DOHH2 (cell line): ENCODE measurements at regions not wholly inside any gene's neighbourhood (a gene's known extent, or its start where the extent isn't known, plus 50 kb on each side); places are given as distances from the start of the nearest gene placed in this dataset.

Source experiments
- H3F3A ChIP-seq: fragments of 200-600 bp; sonication (generic), shearing (Covaris generic); 2 replicates; pipeline ENCODE4 v1.6.0; 2016; ENCODE audit warnings: antibody characterized with exemption, mild to moderate bottlenecking; ENCODE audit not compliant: control insufficient read depth, insufficient read depth
- H3K27ac ChIP-seq: fragments of 200-600 bp; sonication (generic); 2 replicates; pipeline ENCODE4 v1.5.1; 2014; ENCODE audit warnings: low read depth, mild to moderate bottlenecking, low read length, moderate library complexity
- H3K27me3 ChIP-seq: fragments of 200-600 bp; sonication (generic); 2 replicates; pipeline ENCODE4 v1.6.1; 2014; ENCODE audit warnings: mild to moderate bottlenecking, low read length, mixed read lengths; ENCODE audit not compliant: control insufficient read depth
- H3K36me3 ChIP-seq: fragments of 200-600 bp; sonication (generic); 2 replicates; pipeline ENCODE4 v1.6.1; 2014; ENCODE audit warnings: mild to moderate bottlenecking, low read length, moderate library complexity, mixed read lengths; ENCODE audit not compliant: control insufficient read depth
- H3K4me1 ChIP-seq: fragments of 200-600 bp; sonication (generic); 2 replicates; pipeline ENCODE4 v1.6.1; 2014; ENCODE audit warnings: mild to moderate bottlenecking, low read length, mixed read lengths; ENCODE audit not compliant: control insufficient read depth
- H3K4me2 ChIP-seq: fragments of 200-600 bp; sonication (generic); 2 replicates; pipeline ENCODE4 v1.6.0; 2014; ENCODE audit warnings: mild to moderate bottlenecking, low read length, moderate library complexity
- H3K4me3 ChIP-seq: fragments of 200-600 bp; sonication (generic); 2 replicates; pipeline ENCODE4 v1.5.1; 2014; ENCODE audit warnings: mild to moderate bottlenecking, low read length, mixed read lengths
- H3K79me2 ChIP-seq: fragments of 200-600 bp; sonication (generic); 2 replicates; pipeline ENCODE4 v1.6.1; 2014; ENCODE audit warnings: mild to moderate bottlenecking, low read length, mixed read lengths; ENCODE audit not compliant: control insufficient read depth
- H3K9me2 ChIP-seq: fragments of 200-600 bp; sonication (generic); replicated peaks from 2 replicates; pipeline ENCODE4 v1.6.1; 2014; ENCODE audit warnings: mild to moderate bottlenecking, low read length, mixed read lengths; ENCODE audit not compliant: control insufficient read depth
- H3K9me3 ChIP-seq: fragments of 200-600 bp; sonication (generic); 2 replicates; pipeline ENCODE4 v1.6.1; 2014; ENCODE audit warnings: antibody characterized with exemption, low read length, mixed read lengths; ENCODE audit not compliant: control insufficient read depth, insufficient read depth
- H4K20me1 ChIP-seq: fragments of 200-600 bp; sonication (generic); 2 replicates; pipeline ENCODE4 v1.6.0; 2014; ENCODE audit warnings: low read depth, mild to moderate bottlenecking, antibody characterized with exemption, low read length, moderate library complexity; ENCODE audit not compliant: control insufficient read depth, insufficient read depth
- CTCF ChIP-seq: fragments of 200-600 bp; sonication (generic); IDR thresholded peaks from one replicate; pipeline ENCODE4 v1.5.1; 2014; ENCODE audit warnings: antibody characterized with exemption, mild to moderate bottlenecking, low read depth, low read length; ENCODE audit not compliant: poor library complexity, severe bottlenecking
- EZH2phosphoT487 ChIP-seq: fragments of 200-600 bp; sonication (generic); IDR thresholded peaks from 2 replicates; pipeline ENCODE4 v1.6.1; 2017; ENCODE audit warnings: borderline replicate concordance, mild to moderate bottlenecking, antibody characterized with exemption, low read length, moderate library complexity, mixed read lengths

DNA sequence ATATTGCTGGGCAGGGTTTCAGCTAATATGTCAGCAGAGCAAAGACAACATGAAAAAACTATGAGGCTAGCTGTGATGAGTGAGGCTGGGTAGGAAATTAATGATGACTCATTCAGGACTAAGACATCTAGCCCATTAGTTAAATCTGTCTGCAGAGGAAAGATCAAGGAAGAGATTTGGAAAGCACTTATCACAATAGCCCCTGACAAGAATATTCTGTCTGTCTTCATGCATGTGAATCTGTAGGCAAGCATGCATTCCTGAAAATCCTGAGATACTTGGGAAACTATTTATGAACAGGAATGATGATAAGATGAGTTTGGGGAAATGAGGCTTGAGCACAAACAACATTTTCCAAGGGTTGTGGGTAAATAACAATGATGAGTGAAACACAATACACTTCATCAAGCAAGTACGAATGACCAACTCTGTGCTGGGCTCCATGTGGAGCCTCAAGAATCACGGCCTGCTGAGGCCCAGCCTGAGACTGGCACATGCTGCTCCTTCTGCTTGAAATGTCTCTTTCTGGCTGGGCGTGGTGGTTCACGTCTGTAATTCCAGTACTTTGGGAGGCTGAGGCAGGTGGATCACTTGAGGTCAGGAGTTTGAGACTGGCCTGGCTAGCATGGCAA, 96.5 kb upstream of the ASIC2 start:
- Histone ChIP-seq H3K4me2 (no peak overlapping the region), H3K36me3 (no peaks in the 10 kb centered on the region), H3K27me3 (no peaks in the 10 kb centered on the region), H3K27ac (no peak overlapping the region), H3K9me3 (no peaks in the 10 kb centered on the region), H3F3A (no peaks in the 10 kb centered on the region), H3K4me1 (no peaks in the 10 kb centered on the region), H3K4me3 (no peak overlapping the region), H3K79me2 (no peaks in the 10 kb centered on the region), H3K9me2 (no peaks in the 10 kb centered on the region), H4K20me1 (no peaks in the 10 kb centered on the region)
- TF ChIP-seq EZH2phosphoT487, result no peak
- TF ChIP-seq CTCF, result no peak

DNA sequence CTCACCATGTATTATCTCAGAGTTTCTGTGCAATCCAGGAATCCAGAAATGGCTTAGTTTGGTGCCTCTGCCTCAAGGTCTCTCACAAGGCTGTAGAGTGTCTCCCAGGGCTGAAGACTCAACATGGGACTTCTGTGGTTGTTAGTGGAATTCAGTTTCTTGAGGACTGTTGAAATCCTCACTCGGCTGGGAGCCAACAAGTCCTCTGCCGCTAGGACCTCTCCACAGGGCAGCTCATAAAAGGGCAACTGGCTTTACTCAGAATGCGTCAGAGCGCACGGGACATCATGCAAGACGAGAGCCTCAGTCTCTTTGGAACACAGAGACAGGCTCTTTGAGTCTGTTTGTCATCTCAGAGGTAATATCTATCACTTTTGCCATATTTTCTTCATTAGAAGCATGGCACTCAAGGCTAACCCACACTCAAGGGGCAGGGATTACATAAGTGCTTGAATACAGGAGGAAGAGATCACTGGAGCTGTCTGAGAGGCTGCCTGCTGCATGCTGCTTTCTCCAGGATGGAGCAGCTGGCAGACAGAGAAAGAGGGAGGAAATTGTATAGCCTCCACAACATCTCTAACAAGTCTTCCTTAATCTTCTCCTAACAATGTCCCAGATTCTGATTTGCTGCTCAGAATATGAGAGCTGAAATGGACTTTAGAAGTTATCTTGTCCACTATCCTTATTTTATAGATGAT, 97.5 kb upstream of the ASIC2 start:
- Histone ChIP-seq H4K20me1 (no peaks in the 10 kb centered on the region), H3K27ac (no peak overlapping the region), H3K9me3 (no peaks in the 10 kb centered on the region), H3K4me1 (no peaks in the 10 kb centered on the region), H3K9me2 (no peaks in the 10 kb centered on the region), H3F3A (no peaks in the 10 kb centered on the region), H3K4me2 (no peak overlapping the region), H3K27me3 (no peaks in the 10 kb centered on the region), H3K4me3 (no peak overlapping the region), H3K36me3 (no peaks in the 10 kb centered on the region), H3K79me2 (no peaks in the 10 kb centered on the region)
- no peak for TF ChIP-seq CTCF
- no peak for TF ChIP-seq EZH2phosphoT487

GRCh38 chr17:33396818-33397217, 103.7 kb upstream of the ASIC2 start:
- Histone ChIP-seq H3F3A (no peaks in the 10 kb centered on the region), H3K79me2 (no peaks in the 10 kb centered on the region), H3K27me3 (no peaks in the 10 kb centered on the region), H3K27ac (no peak overlapping the region), H3K9me3 (no peaks in the 10 kb centered on the region), H3K9me2 (no peaks in the 10 kb centered on the region), H4K20me1 (no peaks in the 10 kb centered on the region), H3K36me3 (no peaks in the 10 kb centered on the region), H3K4me1 (no peaks in the 10 kb centered on the region), H3K4me2 (no peak overlapping the region), H3K4me3 (no peak overlapping the region)
- TF ChIP-seq CTCF (no peak), EZH2phosphoT487 (no peak)
